IMR-90 (cell line): ENCODE measurements at regions not wholly inside any gene's neighbourhood (a gene's known extent, or its start where the extent isn't known, plus 50 kb on each side); places are given as distances from the start of the nearest gene placed in this dataset.

Source experiments
- ATAC-seq: fragments of 200-7000 bp; cut with Tn5 transposase; 2 replicates; pipeline ENCODE4 v1.9.1; 2020; ENCODE audit warnings: low read depth, mild to moderate bottlenecking, moderate library complexity
- BruUV-seq: library from RNA; stranded (reverse); fragments of 400-500 nt; replicated peaks from 2 replicates; lab custom pipeline; 2021; lab: Mats Ljungman, UMichigan
- CTCF ChIA-PET: fragments of 300-600 bp; formaldehyde crosslinking; extraction: SDS; loops from one replicate; lab custom pipeline; 2021; ENCODE audit warnings: antibody characterized with exemption; lab: Yijun Ruan, JAX
- POLR2A ChIA-PET: fragments of 300-600 bp; sonication (Branson Sonifier 250); formaldehyde crosslinking; loops from one replicate; lab custom pipeline; 2022; ENCODE audit warnings: antibody characterized with exemption; ENCODE audit not compliant: unreplicated experiment; lab: Charles Lee
- DNase-seq: peaks from one replicate; pipeline ENCODE4 v3.0.0; 2013
- H2AFZ ChIP-seq: replicated peaks from 2 replicates; pipeline ENCODE3; 2013; ENCODE audit warnings: low read length, mild to moderate bottlenecking; ENCODE audit not compliant: poor library complexity
- H2AK5ac ChIP-seq: 2 replicates; pipeline ENCODE4 v1.6.1; 2013; ENCODE audit warnings: low read depth, low read length, inconsistent platforms
- H2AK9ac ChIP-seq: replicated peaks from 2 replicates; pipeline ENCODE3; 2013; ENCODE audit warnings: mild to moderate bottlenecking, low read depth, low read length, moderate library complexity; ENCODE audit not compliant: poor library complexity
- H2BK120ac ChIP-seq: 2 replicates; pipeline ENCODE4 v1.6.1; 2013; ENCODE audit warnings: low read depth, low read length, inconsistent platforms
- H2BK15ac ChIP-seq: 3 replicates; pipeline ENCODE4 v1.6.1; 2013; ENCODE audit warnings: low read depth, low read length, inconsistent platforms
- H2BK20ac ChIP-seq: 2 replicates; pipeline ENCODE4 v1.6.1; 2013; ENCODE audit warnings: low read depth, mild to moderate bottlenecking, inconsistent platforms, low read length, moderate library complexity
- H2BK5ac ChIP-seq: 2 replicates; pipeline ENCODE4 v1.6.1; 2013; ENCODE audit warnings: mild to moderate bottlenecking, low read depth, low read length, inconsistent platforms; ENCODE audit not compliant: poor library complexity, severe bottlenecking
- H3K14ac ChIP-seq: replicated peaks from 2 replicates; pipeline ENCODE4 v1.6.1; 2013; ENCODE audit warnings: low read depth, low read length, inconsistent platforms
- H3K18ac ChIP-seq: 2 replicates; pipeline ENCODE4 v1.6.1; 2013; ENCODE audit warnings: low read depth, low read length, control low read depth
- H3K23ac ChIP-seq: 2 replicates; pipeline ENCODE4 v1.6.1; 2013; ENCODE audit warnings: low read depth, low read length, inconsistent platforms
- H3K27ac ChIP-seq: 2 replicates; pipeline ENCODE4 v1.5.1; 2013; ENCODE audit warnings: mild to moderate bottlenecking, control low read depth, low read length; ENCODE audit not compliant: insufficient read depth
- H3K27me3 ChIP-seq: 2 replicates; pipeline ENCODE4 v1.6.1; 2013; ENCODE audit warnings: low read length; ENCODE audit not compliant: control insufficient read depth, insufficient read depth
- H3K36me3 ChIP-seq: 2 replicates; pipeline ENCODE4 v1.6.1; 2013; ENCODE audit warnings: low read length, mixed read lengths; ENCODE audit not compliant: control insufficient read depth, insufficient read depth
- H3K4ac ChIP-seq: 2 replicates; pipeline ENCODE4 v1.6.1; 2013; ENCODE audit warnings: low read depth, low read length, inconsistent platforms
- H3K4me1 ChIP-seq: 2 replicates; pipeline ENCODE4 v1.6.1; 2013; ENCODE audit warnings: low read length, mixed read lengths; ENCODE audit not compliant: control insufficient read depth, insufficient read depth
- H3K4me2 ChIP-seq: 2 replicates; pipeline ENCODE4 v1.6.1; 2013; ENCODE audit warnings: low read depth, mild to moderate bottlenecking, control low read depth, low read length, moderate library complexity
- H3K4me3 ChIP-seq: 2 replicates; pipeline ENCODE4 v1.5.1; 2013; ENCODE audit warnings: low read depth, mild to moderate bottlenecking, control low read depth, low read length, moderate library complexity; ENCODE audit not compliant: insufficient read depth
- H3K56ac ChIP-seq: 2 replicates; pipeline ENCODE4 v1.6.1; 2013; ENCODE audit warnings: low read length, inconsistent platforms; ENCODE audit not compliant: insufficient read depth; ENCODE audit errors: extremely low read depth
- H3K79me1 ChIP-seq, 2 experiments: 2 replicates each; pipeline ENCODE4 v1.6.1; 2013; ENCODE audit warnings: low read length in 2 of 2, inconsistent platforms in 1 of 2, low read depth in 1 of 2
- H3K9ac ChIP-seq: 2 replicates; pipeline ENCODE4 v1.6.1; 2013; ENCODE audit warnings: low read depth, low read length, control low read depth
- H3K9me1 ChIP-seq: 2 replicates; pipeline ENCODE4 v1.6.1; 2013; ENCODE audit warnings: low read length, inconsistent platforms; ENCODE audit not compliant: insufficient read depth
- H3K9me3 ChIP-seq: 2 replicates; pipeline ENCODE4 v1.6.1; 2013; ENCODE audit warnings: low read length; ENCODE audit not compliant: control insufficient read depth, insufficient read depth
- H4K20me1 ChIP-seq: 2 replicates; pipeline ENCODE4 v1.6.1; 2013; ENCODE audit warnings: low read length, inconsistent platforms; ENCODE audit not compliant: insufficient read depth
- H4K5ac ChIP-seq: 2 replicates; pipeline ENCODE4 v1.6.1; 2013; ENCODE audit warnings: mild to moderate bottlenecking, low read depth, low read length, control low read depth
- H4K8ac ChIP-seq, 2 experiments: 2 replicates each; pipeline ENCODE4 v1.6.1; 2013; ENCODE audit warnings: low read depth in 2 of 2, low read length in 2 of 2, control low read depth in 1 of 2, inconsistent platforms in 1 of 2
- H4K91ac ChIP-seq: 2 replicates; pipeline ENCODE4 v1.6.1; 2013; ENCODE audit warnings: low read depth, low read length, inconsistent platforms; ENCODE audit not compliant: insufficient read depth
- BHLHE40 ChIP-seq: fragments of 150-350 bp; IDR thresholded peaks from 2 replicates; pipeline ENCODE4 v1.6.1; 2016; ENCODE audit warnings: mild to moderate bottlenecking, low read depth, low read length
- CEBPB ChIP-seq: IDR thresholded peaks from 2 replicates; pipeline ENCODE4 v1.6.1; 2012; ENCODE audit warnings: low read depth, low read length, improper control_type of control experiment
- CHD1 ChIP-seq: IDR thresholded peaks from 2 replicates; pipeline ENCODE4 v1.6.1; 2012; ENCODE audit warnings: low read depth, low read length, improper control_type of control experiment
- CTCF ChIP-seq: conservative IDR thresholded peaks from 2 replicates; pipeline ENCODE4 v1.5.1; 2012; ENCODE audit warnings: mild to moderate bottlenecking, low read depth, low read length, improper control_type of control experiment
- ELK1 ChIP-seq: fragments of 150-350 bp; IDR thresholded peaks from 2 replicates; pipeline ENCODE4 v1.6.1; 2016; ENCODE audit warnings: low read depth, mild to moderate bottlenecking, low read length, moderate library complexity, borderline replicate concordance
- MAFK ChIP-seq: IDR thresholded peaks from 2 replicates; pipeline ENCODE4 v1.6.1; 2012; ENCODE audit warnings: low read depth, low read length, improper control_type of control experiment
- MAZ ChIP-seq: IDR thresholded peaks from 2 replicates; pipeline ENCODE4 v1.6.1; 2012; ENCODE audit warnings: low read depth, mild to moderate bottlenecking, low read length, improper control_type of control experiment, moderate library complexity, borderline replicate concordance
- MXI1 ChIP-seq: IDR thresholded peaks from 2 replicates; pipeline ENCODE4 v1.6.1; 2012; ENCODE audit warnings: low read depth, mild to moderate bottlenecking, low read length, moderate library complexity, borderline replicate concordance
- NFE2L2 ChIP-seq: fragments of 150-350 bp; IDR thresholded peaks from 2 replicates; pipeline ENCODE4 v1.6.1; 2016; ENCODE audit warnings: low read depth, mild to moderate bottlenecking, low read length
- POLR2A ChIP-seq: IDR thresholded peaks from 2 replicates; pipeline ENCODE4 v1.6.1; 2012; ENCODE audit warnings: mild to moderate bottlenecking, low read depth, low read length
- RAD21 ChIP-seq: IDR thresholded peaks from 2 replicates; pipeline ENCODE4 v1.6.1; 2012; ENCODE audit warnings: low read length, improper control_type of control experiment
- RFX5 ChIP-seq: IDR thresholded peaks from 2 replicates; pipeline ENCODE4 v1.8.0; 2012; ENCODE audit warnings: low read depth, mild to moderate bottlenecking, low read length, moderate library complexity
- SMC3 ChIP-seq: fragments of 150-350 bp; IDR thresholded peaks from 2 replicates; pipeline ENCODE4 v1.6.1; 2016; ENCODE audit warnings: low read depth, mild to moderate bottlenecking, antibody characterized with exemption, low read length, moderate library complexity
- USF2 ChIP-seq: fragments of 150-350 bp; IDR thresholded peaks from 2 replicates; pipeline ENCODE4 v1.6.1; 2017; ENCODE audit warnings: mild to moderate bottlenecking, antibody characterized with exemption, low read length, low read depth
- WGBS, 2 experiments: methylation state at CpG; one replicate each; pipeline versions ENCODE4 v1.1.5 to v1.1.7; 2013; ENCODE audit warnings: missing lambda C conversion rate in 2 of 2; ENCODE audit not compliant: insufficient read length in 1 of 2; ENCODE audit errors: extremely low coverage in 2 of 2; 5-methylcytosine and 5-hydroxymethylcytosine counted together
- dilution Hi-C: fragments of 300-500 bp; cut with HindIII; formaldehyde crosslinking; loops from one replicate; pipeline ENCODE4 v1.14.3; 2018; ENCODE audit warnings: low sequenced_read_pairs; ENCODE audit not compliant: unreplicated experiment
- in situ Hi-C: fragments of 300-500 bp; cut with MboI; formaldehyde crosslinking; loops from 3 replicates; pipeline ENCODE4 v1.14.3; 2019; ENCODE audit warnings: low sequenced_read_pairs, inconsistent platforms, mixed read lengths
- intact Hi-C: fragments of 100-400 bp; cut with micrococcal nuclease; formaldehyde crosslinking; loops from 2 replicates; pipeline ENCODE4 v1.10.0; 2022

- no peaks in the 10 kb centered on the region for H3K9me3 ChIP-seq
- POLR2A ChIA-PET = no interaction called here
- H4K20me1 ChIP-seq = no peaks in the 10 kb centered on the region
- DNase-seq (no peak), ATAC-seq (no peak)
- H3K18ac ChIP-seq = no peak overlapping the region
- no peaks in the 10 kb centered on the region for H3K27me3 ChIP-seq
- H2AK5ac ChIP-seq = no peak overlapping the region
- H3K4me1 ChIP-seq = peaks cover 6% of the 10 kb centered on the region
- no peak overlapping the region for H3K23ac ChIP-seq
- dilution Hi-C loops = no loop called here
- no peak overlapping the region for H3K4ac ChIP-seq
- no peak overlapping the region for H2AFZ ChIP-seq
- no peak overlapping the region for H3K14ac ChIP-seq
- no peak overlapping the region for H3K9ac ChIP-seq
- no peaks in the 10 kb centered on the region for H3K36me3 ChIP-seq
- no peak overlapping the region for H2BK5ac ChIP-seq
- no peak overlapping the region for H3K4me3 ChIP-seq
- 0 out of 2 replicates have a peak, but pooled peaks cover 5% of the 10 kb centered on the region for H3K9me1 ChIP-seq
- TF ChIP-seq CEBPB (no peak), USF2 (no peak), BHLHE40 (no peak), SMC3 (no peak), RFX5 (no peak), RAD21 (no peak), ELK1 (no peak), CHD1 (no peak), NFE2L2 (no peak), MAZ (no peak), MAFK (no peak), POLR2A (no peak), CTCF (no peak), MXI1 (no peak)
- H3K27ac ChIP-seq = no peak overlapping the region
- no peak overlapping the region for H2BK120ac ChIP-seq
- CTCF ChIA-PET = interaction anchor here (1.4 kb wide), 1 partner anchor 13 kb away, joined by 3 read pairs; no protein-coding TSS in a partner anchor
- H4K91ac ChIP-seq = no peak overlapping the region
- WGBS, 2 experiments = no CpG with 5 or more reads among the region's 2 CpGs
- no peak overlapping the region for H3K4me2 ChIP-seq
- intact Hi-C loops = no loop called here
- H2AK9ac ChIP-seq = no peak overlapping the region
- H4K8ac ChIP-seq = no peak overlapping the region
- no peak overlapping the region for H4K5ac ChIP-seq
- no peak overlapping the region for H3K56ac ChIP-seq
- no peaks in the 10 kb centered on the region for H3K79me1 ChIP-seq
- in situ Hi-C loops = no loop called here
- BruUV-seq = no TSS peak
- H2BK15ac ChIP-seq = no peak overlapping the region
- H2BK20ac ChIP-seq = no peak overlapping the region
These were observed 99.4 kb downstream of the SST start for GRCh38 chr3:187570776-187571175.
